ENCODE measurements at regions not wholly inside any gene's neighbourhood (a gene's known extent, or its start where the extent isn't known, plus 50 kb on each side); places are given as distances from the start of the nearest gene placed in this dataset.
"Not testable (repeated sequence)": the region's sequence is repeated elsewhere in the genome, so short reads cannot be mapped to it uniquely, and the experiment has no call there.

GRCh38 chr4:29372971-29373370 lies 1347.2 kb upstream of the PCDH7 start:
- H3K27ac ChIP-seq (ENCODE audit: low read depth, low read length), result no peak overlapping the region
- no peaks in the 10 kb centered on the region for H3K9me3 ChIP-seq (ENCODE audit: low read depth, low read length)
- H3K79me2 ChIP-seq (ENCODE audit: insufficient read depth, low read length), result no peaks in the 10 kb centered on the region
- no peak overlapping the region for H3K4me3 ChIP-seq (ENCODE audit: insufficient read depth, low read length)
- DNase-seq (ENCODE audit: insufficient read length, low spot score, missing footprints), result no peak
- H4K20me1 ChIP-seq (ENCODE audit: insufficient read depth, low read length), result no peaks in the 10 kb centered on the region
- H3K4me2 ChIP-seq (ENCODE audit: insufficient read depth, low read length), result no peak overlapping the region
- H3K27me3 ChIP-seq (ENCODE audit: insufficient read depth, low read length), result no peaks in the 10 kb centered on the region
- TF ChIP-seq CTCF (IDR thresholded peaks at IDR 0.05; ENCODE audit: extremely low read depth, low read depth, low read length), result no peak
- no peak overlapping the region for H2AFZ ChIP-seq (ENCODE audit: low read length)
- H3K4me1 ChIP-seq (ENCODE audit: insufficient read depth, low read length), result no peaks in the 10 kb centered on the region
- H3K36me3 ChIP-seq (ENCODE audit: insufficient read depth, low read length), result no peaks in the 10 kb centered on the region

DNA sequence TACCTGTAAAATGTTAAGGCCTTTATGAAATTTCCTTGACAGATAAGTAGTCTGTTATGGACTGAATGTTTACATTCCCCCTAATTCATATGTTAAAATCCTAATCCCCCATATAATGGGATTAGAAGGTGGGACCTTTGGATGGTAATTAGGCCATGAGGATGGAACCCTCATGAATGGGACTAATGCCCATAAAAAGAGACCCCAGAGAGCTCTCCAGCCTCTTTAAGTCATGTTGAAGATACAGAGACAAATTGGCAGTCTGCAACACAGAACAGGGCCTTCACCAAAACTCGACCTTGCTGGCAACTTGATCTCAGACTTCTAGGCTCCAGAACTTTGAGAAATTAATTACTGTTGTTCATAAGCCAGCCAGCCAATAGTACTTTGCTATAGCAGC lies 1344.5 kb upstream of the PCDH7 start:
- no peak overlapping the region for H2AFZ ChIP-seq (ENCODE audit: low read length)
- H3K4me2 ChIP-seq (ENCODE audit: insufficient read depth, low read length), result no peak overlapping the region
- TF ChIP-seq CTCF (IDR thresholded peaks at IDR 0.05; ENCODE audit: extremely low read depth, low read depth, low read length), result no peak
- no peaks in the 10 kb centered on the region for H3K27me3 ChIP-seq (ENCODE audit: insufficient read depth, low read length)
- no peaks in the 10 kb centered on the region for H3K79me2 ChIP-seq (ENCODE audit: insufficient read depth, low read length)
- no peaks in the 10 kb centered on the region for H4K20me1 ChIP-seq (ENCODE audit: insufficient read depth, low read length)
- no peaks in the 10 kb centered on the region for H3K36me3 ChIP-seq (ENCODE audit: insufficient read depth, low read length)
- H3K27ac ChIP-seq (ENCODE audit: low read depth, low read length), result no peak overlapping the region
- H3K4me3 ChIP-seq (ENCODE audit: insufficient read depth, low read length), result no peak overlapping the region
- H3K9me3 ChIP-seq (ENCODE audit: low read depth, low read length), result no peaks in the 10 kb centered on the region
- no peaks in the 10 kb centered on the region for H3K4me1 ChIP-seq (ENCODE audit: insufficient read depth, low read length)
- DNase-seq (ENCODE audit: insufficient read length, low spot score, missing footprints), result no peak

- not testable (repeated sequence) for H3K4me3 ChIP-seq (ENCODE audit: insufficient read depth, low read length); H3K27ac ChIP-seq (ENCODE audit: low read depth, low read length); H3K4me1 ChIP-seq (ENCODE audit: insufficient read depth, low read length); H4K20me1 ChIP-seq (ENCODE audit: insufficient read depth, low read length); H3K36me3 ChIP-seq (ENCODE audit: insufficient read depth, low read length); H3K9me3 ChIP-seq (ENCODE audit: low read depth, low read length); DNase-seq (ENCODE audit: insufficient read length, low spot score, missing footprints); H3K79me2 ChIP-seq (ENCODE audit: insufficient read depth, low read length); H2AFZ ChIP-seq (ENCODE audit: low read length); H3K4me2 ChIP-seq (ENCODE audit: insufficient read depth, low read length); H3K27me3 ChIP-seq (ENCODE audit: insufficient read depth, low read length)
Observed at GRCh38 chr4:29378237-29378636, 1341.9 kb upstream of the PCDH7 start.

- Histone ChIP-seq H3K27me3 (ENCODE audit: insufficient read depth, low read length) (no peaks in the 10 kb centered on the region), H3K4me3 (ENCODE audit: insufficient read depth, low read length) (no peak overlapping the region)
Observed at GRCh38 chr4:29390921-29391320, 1329.2 kb upstream of the PCDH7 start.

More at GRCh38 chr4:29390921-29391320, 1329.2 kb upstream of the PCDH7 start:
- Histone ChIP-seq H3K9me3 (ENCODE audit: low read depth, low read length) (peaks cover 2% of the 10 kb centered on the region), H4K20me1 (ENCODE audit: insufficient read depth, low read length) (no peaks in the 10 kb centered on the region), H3K4me1 (ENCODE audit: insufficient read depth, low read length) (no peaks in the 10 kb centered on the region), H3K79me2 (ENCODE audit: insufficient read depth, low read length) (no peaks in the 10 kb centered on the region), H2AFZ (ENCODE audit: low read length) (no peak overlapping the region), H3K27ac (ENCODE audit: low read depth, low read length) (no peak overlapping the region), H3K36me3 (ENCODE audit: insufficient read depth, low read length) (no peaks in the 10 kb centered on the region), H3K4me2 (ENCODE audit: insufficient read depth, low read length) (no peak overlapping the region)
- no peak for TF ChIP-seq CTCF (IDR thresholded peaks at IDR 0.05; ENCODE audit: extremely low read depth, low read depth, low read length)
- DNase-seq (ENCODE audit: insufficient read length, low spot score, missing footprints), result peak; percentile 23
